HG03354 (cell line): ENCODE measurements at regions not wholly inside any gene's neighbourhood (a gene's known extent, or its start where the extent isn't known, plus 50 kb on each side); places are given as distances from the start of the nearest gene placed in this dataset.

Experiments used
- ATAC-seq: cut with Tn5 transposase; IDR thresholded peaks from one replicate; pipeline ENCODE4 v1.9.1; 2021; ENCODE audit warnings: mild to moderate bottlenecking; ENCODE audit not compliant: unreplicated experiment, poor library complexity, severe bottlenecking

- ATAC-seq, result no peak
These were observed 266.0 kb downstream of the PTTG2 start for GRCh38 chr4:38226170-38226569.

- no peak for ATAC-seq
These were observed 270.1 kb downstream of the PTTG2 start for GRCh38 chr4:38230121-38230801.

GRCh38 chr4:38230821-38231563 lies 270.8 kb downstream of the PTTG2 start:
- no peak for ATAC-seq

DNA sequence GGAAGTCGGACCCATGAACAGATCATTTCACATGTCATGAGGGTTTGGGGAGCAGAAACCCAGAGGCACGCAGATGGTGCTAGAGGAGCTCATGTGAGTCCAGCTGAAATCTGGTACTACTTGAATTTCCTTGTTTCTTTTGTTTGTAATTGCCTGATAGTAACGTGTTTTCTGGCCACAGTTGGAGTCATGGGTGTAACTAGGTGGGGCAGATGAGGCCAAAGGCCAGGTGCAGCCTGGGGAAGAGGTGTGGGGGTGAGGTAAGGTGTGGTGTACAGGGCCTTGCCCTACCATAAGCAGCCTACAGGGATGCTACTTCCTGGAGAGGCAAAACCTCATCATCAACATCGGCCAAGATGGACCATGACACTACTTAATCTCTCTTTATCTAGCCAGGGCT lies 271.4 kb downstream of the PTTG2 start:
- no peak for ATAC-seq

DNA sequence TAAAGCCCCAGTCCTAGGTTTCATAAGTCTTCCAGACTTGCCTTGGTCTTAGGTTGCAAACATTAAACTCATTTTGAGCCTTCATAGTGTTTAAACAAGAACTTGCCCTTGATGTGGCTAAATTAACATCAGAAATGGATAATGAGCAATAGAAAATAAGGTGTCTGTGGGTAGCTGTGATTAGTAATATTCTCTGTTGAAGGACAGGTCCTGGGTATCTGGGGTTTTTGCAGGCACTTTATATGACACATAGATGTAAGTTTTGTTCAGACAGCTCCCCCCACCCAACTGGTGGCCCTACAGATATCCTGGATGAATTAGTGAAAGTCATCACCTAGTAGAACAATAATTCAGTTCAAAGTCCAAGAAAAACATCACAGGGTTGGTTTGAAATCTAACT lies 272.5 kb downstream of the PTTG2 start:
- ATAC-seq, result no peak

- no peak for ATAC-seq
These were observed 273.7 kb downstream of the PTTG2 start for GRCh38 chr4:38233727-38234480.

DNA sequence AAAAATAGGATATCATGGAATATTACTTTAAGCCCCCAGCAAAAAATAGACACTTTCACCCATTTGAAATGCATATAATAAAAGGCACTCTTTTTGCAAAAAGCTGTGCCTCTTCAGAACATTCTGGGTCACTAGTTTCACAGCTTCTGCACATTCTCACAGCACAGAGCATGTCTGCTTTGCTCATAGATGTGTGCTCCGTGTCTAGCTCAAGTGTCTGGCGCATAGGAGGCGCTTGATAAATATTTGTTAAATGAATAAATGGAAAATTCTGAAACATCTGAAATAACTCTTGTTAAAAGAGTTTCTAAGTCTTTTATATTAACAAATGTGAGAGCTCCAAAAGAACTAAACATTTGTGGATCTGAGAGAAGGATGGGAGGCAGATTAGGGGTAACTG lies 275.2 kb downstream of the PTTG2 start:
- no peak for ATAC-seq

- no peak for ATAC-seq
These were observed 275.8 kb downstream of the PTTG2 start for GRCh38 chr4:38236003-38236402.

DNA sequence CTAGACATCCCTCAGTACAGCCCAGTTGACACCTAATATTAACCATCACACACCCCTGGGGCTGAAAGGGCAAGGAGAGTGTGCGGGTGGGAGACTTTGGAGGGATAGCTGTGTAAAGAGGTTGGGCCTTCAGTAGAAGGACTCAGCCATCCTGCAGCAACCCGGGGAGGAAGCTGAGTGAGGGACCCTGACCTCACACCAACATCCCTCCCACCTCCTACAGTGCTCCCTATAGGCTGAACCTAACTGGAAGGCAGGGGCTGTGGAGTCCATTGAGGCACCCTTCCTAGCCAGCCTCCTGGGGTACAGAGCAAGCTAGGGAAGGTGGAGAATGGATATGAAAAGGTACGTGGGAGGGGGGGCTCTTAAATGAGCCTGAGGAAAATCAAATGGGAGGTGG lies 276.3 kb downstream of the PTTG2 start:
- no peak for ATAC-seq

GRCh38 chr4:38237139-38237538 lies 276.9 kb downstream of the PTTG2 start:
- no peak for ATAC-seq

DNA sequence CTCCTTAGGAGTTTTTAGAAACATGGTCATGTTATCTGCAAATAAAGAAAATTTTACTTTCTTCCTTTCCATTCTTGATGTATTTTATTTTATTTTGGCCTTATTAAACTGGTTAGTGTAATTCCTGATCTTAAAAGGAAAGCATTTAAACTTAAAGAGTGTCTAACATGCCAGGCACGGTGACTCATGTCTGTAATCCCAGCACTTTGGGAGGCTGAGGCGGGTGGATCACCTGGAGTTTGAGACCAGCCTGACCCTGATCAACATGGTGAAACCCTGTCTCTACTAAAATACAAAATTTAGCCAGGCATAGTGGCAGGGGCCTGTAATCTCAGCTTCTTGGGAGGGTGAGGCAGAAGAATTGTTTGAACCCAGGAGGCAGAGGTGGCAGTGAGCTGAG lies 281.3 kb downstream of the PTTG2 start:
- ATAC-seq, result no peak

DNA sequence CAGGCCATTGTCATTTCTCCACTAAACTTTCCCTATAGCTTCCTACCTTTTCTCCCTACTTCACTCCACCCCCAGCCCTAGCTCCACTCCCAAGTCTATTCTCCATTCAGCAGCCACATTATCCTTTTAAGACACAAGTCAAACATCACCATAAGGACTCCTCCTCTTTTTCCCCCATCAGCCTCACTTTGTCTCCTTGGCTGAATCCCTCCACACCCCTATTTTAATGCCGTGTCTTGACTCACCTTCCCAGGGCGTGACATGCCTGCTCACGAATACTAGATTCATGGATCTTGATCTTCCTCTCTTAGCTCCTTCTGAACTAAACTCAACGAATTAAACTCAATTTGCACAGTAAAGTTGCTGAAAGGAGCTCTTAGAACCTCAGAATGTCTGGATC lies 281.9 kb downstream of the PTTG2 start:
- ATAC-seq, result no peak

GRCh38 chr4:38242822-38243387 lies 282.7 kb downstream of the PTTG2 start:
- ATAC-seq, result no peak

GRCh38 chr4:38243388-38244053 lies 283.3 kb downstream of the PTTG2 start:
- no peak for ATAC-seq

- ATAC-seq, result no peak
These were observed 294.6 kb downstream of the PTTG2 start for GRCh38 chr4:38254825-38255224.

- ATAC-seq, result no peak
These were observed 295.4 kb downstream of the PTTG2 start for GRCh38 chr4:38255572-38255971.

DNA sequence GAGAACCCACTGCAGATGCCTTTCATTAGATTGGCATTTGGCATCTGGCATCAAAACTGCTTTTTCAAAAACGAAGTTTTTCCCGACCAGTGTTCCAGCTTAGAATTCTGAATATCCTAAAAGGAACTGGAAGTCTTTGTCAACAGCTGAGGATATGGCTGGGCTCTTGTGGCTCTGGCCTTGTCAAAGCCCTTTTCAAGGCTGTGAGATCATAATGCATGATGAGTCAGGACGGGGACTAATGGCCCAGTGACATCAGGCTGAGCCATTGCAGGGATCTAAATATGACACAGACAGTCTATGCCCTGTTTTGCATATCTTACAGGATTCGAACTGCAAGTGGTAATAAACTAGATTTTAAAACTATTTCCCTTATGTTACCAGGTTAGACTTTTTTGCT lies 306.4 kb downstream of the PTTG2 start:
- no peak for ATAC-seq

- no peak for ATAC-seq
These were observed 308.1 kb downstream of the PTTG2 start for GRCh38 chr4:38268108-38268820.

DNA sequence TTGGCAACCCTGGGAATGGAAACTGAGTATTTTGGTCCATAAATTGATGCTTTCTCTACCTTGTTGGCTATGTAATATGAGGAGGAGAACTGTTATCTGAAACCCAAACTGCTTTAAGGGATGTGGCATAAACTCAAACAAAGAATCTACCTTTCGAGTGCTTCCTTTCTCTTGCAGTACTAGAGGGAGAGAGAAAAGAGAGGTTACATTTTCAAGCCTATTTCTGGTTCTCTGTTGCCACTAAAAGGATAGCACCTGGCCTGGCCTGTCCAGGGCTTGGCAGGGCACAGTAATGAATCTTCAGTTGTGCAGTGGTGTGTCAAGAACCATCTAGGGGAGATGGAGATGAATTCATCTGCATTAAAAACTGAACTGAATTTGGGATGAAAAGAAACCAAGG lies 308.6 kb downstream of the PTTG2 start:
- ATAC-seq, result no peak
